HEK293 (cell line): ENCODE measurements at regions not wholly inside any gene's neighbourhood (a gene's known extent, or its start where the extent isn't known, plus 50 kb on each side); places are given as distances from the start of the nearest gene placed in this dataset.

Source experiments
- KLF7 ChIP-seq: fragments of 450-650 bp; formaldehyde crosslinking; IDR thresholded peaks from 2 replicates; pipeline ENCODE4 v1.5.1; 2016; ENCODE audit warnings: missing biosample characterization, missing genetic modification characterization, borderline replicate concordance
- ZNF623 ChIP-seq: fragments of 450-650 bp; formaldehyde crosslinking; IDR thresholded peaks from 2 replicates; pipeline ENCODE4 v1.5.1; 2016; ENCODE audit warnings: missing biosample characterization, missing genetic modification characterization
- ZNF624 ChIP-seq: fragments of 450-650 bp; formaldehyde crosslinking; IDR thresholded peaks from 2 replicates; pipeline ENCODE4 v1.5.1; 2017; ENCODE audit warnings: missing biosample characterization, missing genetic modification characterization
- TF ChIP-seq, protein P1 (sequence below): fragments of 450-650 bp; formaldehyde crosslinking; IDR thresholded peaks from 2 replicates; pipeline ENCODE4 v1.5.1; 2016; ENCODE audit warnings: missing biosample characterization, missing genetic modification characterization
- TF ChIP-seq, protein P2 (sequence below): fragments of 450-650 bp; formaldehyde crosslinking; IDR thresholded peaks from 2 replicates; pipeline ENCODE4 v1.5.1; 2016; ENCODE audit warnings: missing biosample characterization, missing genetic modification characterization

DNA sequence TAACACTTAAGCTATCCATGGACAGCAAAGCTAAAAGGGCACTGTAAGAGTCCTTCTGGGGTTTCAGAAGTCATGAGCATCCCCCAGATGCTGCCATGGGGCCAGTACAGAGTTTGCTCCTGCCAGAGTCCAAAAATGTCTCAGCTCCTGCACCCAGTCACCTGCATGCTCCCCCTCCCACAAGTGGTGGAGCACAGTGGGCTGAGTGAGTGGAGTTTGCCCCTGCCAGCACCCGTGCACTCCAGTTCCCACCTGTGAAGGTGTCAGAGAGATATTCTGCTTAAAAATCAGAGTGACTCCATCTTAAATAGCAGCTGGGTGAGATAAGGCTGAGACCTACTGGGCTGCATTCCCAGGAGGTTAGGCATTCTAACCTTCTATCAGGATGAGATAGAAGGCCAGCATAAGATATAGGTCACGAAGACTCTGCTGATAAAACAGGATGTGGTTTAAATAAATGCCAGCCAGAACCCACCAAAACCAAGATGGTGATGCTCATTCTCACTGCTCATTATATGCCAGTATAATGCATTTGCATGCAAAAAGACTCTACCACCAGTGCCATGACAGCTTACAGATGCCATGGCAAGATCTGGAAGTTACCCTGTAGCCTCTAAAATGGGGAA, 140.1 kb upstream of the ZNF92 start:
- TF ChIP-seq ZNF623 (tag by site-specific recombination), result no peak
- TF ChIP-seq ZNF624, result no peak
- TF ChIP-seq KLF7 (tag by site-specific recombination), result no peak
- TF ChIP-seq, protein P1, sequence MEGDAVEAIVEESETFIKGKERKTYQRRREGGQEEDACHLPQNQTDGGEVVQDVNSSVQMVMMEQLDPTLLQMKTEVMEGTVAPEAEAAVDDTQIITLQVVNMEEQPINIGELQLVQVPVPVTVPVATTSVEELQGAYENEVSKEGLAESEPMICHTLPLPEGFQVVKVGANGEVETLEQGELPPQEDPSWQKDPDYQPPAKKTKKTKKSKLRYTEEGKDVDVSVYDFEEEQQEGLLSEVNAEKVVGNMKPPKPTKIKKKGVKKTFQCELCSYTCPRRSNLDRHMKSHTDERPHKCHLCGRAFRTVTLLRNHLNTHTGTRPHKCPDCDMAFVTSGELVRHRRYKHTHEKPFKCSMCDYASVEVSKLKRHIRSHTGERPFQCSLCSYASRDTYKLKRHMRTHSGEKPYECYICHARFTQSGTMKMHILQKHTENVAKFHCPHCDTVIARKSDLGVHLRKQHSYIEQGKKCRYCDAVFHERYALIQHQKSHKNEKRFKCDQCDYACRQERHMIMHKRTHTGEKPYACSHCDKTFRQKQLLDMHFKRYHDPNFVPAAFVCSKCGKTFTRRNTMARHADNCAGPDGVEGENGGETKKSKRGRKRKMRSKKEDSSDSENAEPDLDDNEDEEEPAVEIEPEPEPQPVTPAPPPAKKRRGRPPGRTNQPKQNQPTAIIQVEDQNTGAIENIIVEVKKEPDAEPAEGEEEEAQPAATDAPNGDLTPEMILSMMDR (tag by site-specific recombination), result no peak
- TF ChIP-seq, protein P2, sequence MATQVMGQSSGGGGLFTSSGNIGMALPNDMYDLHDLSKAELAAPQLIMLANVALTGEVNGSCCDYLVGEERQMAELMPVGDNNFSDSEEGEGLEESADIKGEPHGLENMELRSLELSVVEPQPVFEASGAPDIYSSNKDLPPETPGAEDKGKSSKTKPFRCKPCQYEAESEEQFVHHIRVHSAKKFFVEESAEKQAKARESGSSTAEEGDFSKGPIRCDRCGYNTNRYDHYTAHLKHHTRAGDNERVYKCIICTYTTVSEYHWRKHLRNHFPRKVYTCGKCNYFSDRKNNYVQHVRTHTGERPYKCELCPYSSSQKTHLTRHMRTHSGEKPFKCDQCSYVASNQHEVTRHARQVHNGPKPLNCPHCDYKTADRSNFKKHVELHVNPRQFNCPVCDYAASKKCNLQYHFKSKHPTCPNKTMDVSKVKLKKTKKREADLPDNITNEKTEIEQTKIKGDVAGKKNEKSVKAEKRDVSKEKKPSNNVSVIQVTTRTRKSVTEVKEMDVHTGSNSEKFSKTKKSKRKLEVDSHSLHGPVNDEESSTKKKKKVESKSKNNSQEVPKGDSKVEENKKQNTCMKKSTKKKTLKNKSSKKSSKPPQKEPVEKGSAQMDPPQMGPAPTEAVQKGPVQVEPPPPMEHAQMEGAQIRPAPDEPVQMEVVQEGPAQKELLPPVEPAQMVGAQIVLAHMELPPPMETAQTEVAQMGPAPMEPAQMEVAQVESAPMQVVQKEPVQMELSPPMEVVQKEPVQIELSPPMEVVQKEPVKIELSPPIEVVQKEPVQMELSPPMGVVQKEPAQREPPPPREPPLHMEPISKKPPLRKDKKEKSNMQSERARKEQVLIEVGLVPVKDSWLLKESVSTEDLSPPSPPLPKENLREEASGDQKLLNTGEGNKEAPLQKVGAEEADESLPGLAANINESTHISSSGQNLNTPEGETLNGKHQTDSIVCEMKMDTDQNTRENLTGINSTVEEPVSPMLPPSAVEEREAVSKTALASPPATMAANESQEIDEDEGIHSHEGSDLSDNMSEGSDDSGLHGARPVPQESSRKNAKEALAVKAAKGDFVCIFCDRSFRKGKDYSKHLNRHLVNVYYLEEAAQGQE (tag by site-specific recombination), result no peak
